GM23338 (cell line): ENCODE measurements at regions not wholly inside any gene's neighbourhood (a gene's known extent, or its start where the extent isn't known, plus 50 kb on each side); places are given as distances from the start of the nearest gene placed in this dataset.

Experiments used
- ATAC-seq: fragments of 200-7000 bp; cut with Tn5 transposase; 3 replicates; pipeline ENCODE4 v1.9.1; 2020
- DNase-seq: peaks from one replicate; pipeline ENCODE4 v3.0.0-alpha.2; 2015; ENCODE audit warnings: low spot score
- H2AFZ ChIP-seq: fragments of 200-600 bp; sonication (generic); 2 replicates; pipeline ENCODE4 v1.8.0; 2016; ENCODE audit warnings: antibody characterized with exemption, mild to moderate bottlenecking, moderate library complexity
- H3F3A ChIP-seq: fragments of 200-600 bp; sonication (generic); replicated peaks from 2 replicates; pipeline ENCODE4 v1.8.0; 2017; ENCODE audit warnings: antibody characterized with exemption, mixed run types, low read depth
- H3K27ac ChIP-seq: fragments of 200-600 bp; sonication (generic); 2 replicates; pipeline ENCODE4 v1.6.1; 2016; ENCODE audit warnings: low read depth
- H3K27me3 ChIP-seq: fragments of 200-600 bp; sonication (generic); 2 replicates; pipeline ENCODE4 v1.8.0; 2016; ENCODE audit warnings: mild to moderate bottlenecking, mixed run types, moderate library complexity; ENCODE audit not compliant: insufficient read depth
- H3K36me3 ChIP-seq: fragments of 200-600 bp; sonication (generic); 2 replicates; pipeline ENCODE4 v1.8.0; 2016; ENCODE audit warnings: mild to moderate bottlenecking; ENCODE audit not compliant: insufficient read depth
- H3K4me1 ChIP-seq: fragments of 200-600 bp; sonication (generic); 2 replicates; pipeline ENCODE4 v1.8.0; 2016; ENCODE audit warnings: mild to moderate bottlenecking, moderate library complexity; ENCODE audit not compliant: insufficient read depth
- H3K4me2 ChIP-seq: fragments of 200-600 bp; sonication (generic); 2 replicates; pipeline ENCODE4 v1.7.1; 2017; ENCODE audit warnings: mixed run types
- H3K4me3 ChIP-seq: fragments of 200-600 bp; sonication (generic); 2 replicates; pipeline ENCODE4 v1.6.1; 2016; ENCODE audit warnings: mixed run types
- H3K79me2 ChIP-seq: fragments of 200-600 bp; sonication (generic); replicated peaks from 2 replicates; pipeline ENCODE4 v1.8.0; 2017; ENCODE audit warnings: mild to moderate bottlenecking; ENCODE audit not compliant: insufficient read depth
- H3K9me2 ChIP-seq: fragments of 200-600 bp; sonication (generic); 2 replicates; pipeline ENCODE4 v1.8.0; 2017; ENCODE audit not compliant: insufficient read depth
- H4K20me1 ChIP-seq: fragments of 200-600 bp; sonication (generic); replicated peaks from 2 replicates; pipeline ENCODE4 v1.8.0; 2017; ENCODE audit warnings: mild to moderate bottlenecking; ENCODE audit not compliant: insufficient read depth
- H3K27ac Mint-ChIP-seq: 2 replicates; pipeline ENCODE4 v1.8.0; 2020; ENCODE audit warnings: inconsistent platforms, mild to moderate bottlenecking, moderate library complexity, mixed read lengths
- H3K27me3 Mint-ChIP-seq: 3 replicates; pipeline ENCODE4 v1.8.0; 2022; ENCODE audit warnings: low read depth, mild to moderate bottlenecking, moderate library complexity, mixed read lengths, inconsistent platforms; ENCODE audit not compliant: insufficient read depth, poor library complexity
- H3K36me3 Mint-ChIP-seq: 3 replicates; pipeline ENCODE4 v1.8.0; 2021; ENCODE audit warnings: low read depth, mild to moderate bottlenecking, inconsistent platforms, moderate library complexity, mixed read lengths
- H3K4me1 Mint-ChIP-seq: 3 replicates; pipeline ENCODE4 v1.8.0; 2020; ENCODE audit warnings: mild to moderate bottlenecking, inconsistent platforms, mixed read lengths
- H3K4me3 Mint-ChIP-seq: 3 replicates; pipeline ENCODE4 v1.8.0; 2021; ENCODE audit warnings: moderate library complexity, mild to moderate bottlenecking, inconsistent platforms, mixed read lengths
- H3K9me3 Mint-ChIP-seq: 3 replicates; pipeline ENCODE4 v1.8.0; 2020; ENCODE audit warnings: moderate library complexity, mild to moderate bottlenecking, inconsistent platforms, mixed read lengths
- CREB1 ChIP-seq: fragments of 250-450 bp; sonication (Bioruptor Pico); IDR thresholded peaks from 2 replicates; pipeline ENCODE4 v1.5.0; 2020; ENCODE audit warnings: low read depth, mild to moderate bottlenecking, moderate library complexity
- EZH2 ChIP-seq: fragments of 200-600 bp; sonication (generic); IDR thresholded peaks from one replicate; pipeline ENCODE4 v1.8.0; 2017; ENCODE audit warnings: antibody characterized with exemption, mild to moderate bottlenecking, low read depth; ENCODE audit not compliant: unreplicated experiment
- EZH2phosphoT487 ChIP-seq: fragments of 200-600 bp; sonication (generic); IDR thresholded peaks from one replicate; pipeline ENCODE4 v1.8.1; 2018; ENCODE audit warnings: antibody characterized with exemption; ENCODE audit not compliant: unreplicated experiment
- JUNB ChIP-seq: IDR thresholded peaks from one replicate; pipeline ENCODE4 v1.6.1; 2016; ENCODE audit warnings: antibody characterized with exemption; ENCODE audit not compliant: unreplicated experiment
- NANOG ChIP-seq: IDR thresholded peaks from 2 replicates; pipeline ENCODE4 v1.6.1; 2016; ENCODE audit warnings: antibody characterized with exemption, borderline replicate concordance
- POLR2AphosphoS5 ChIP-seq: IDR thresholded peaks from 2 replicates; pipeline ENCODE4 v1.6.1; 2016; ENCODE audit warnings: antibody characterized with exemption, low read depth
- ZNF114 ChIP-seq: fragments of 250-450 bp; sonication (Bioruptor Pico); IDR thresholded peaks from 2 replicates; pipeline ENCODE4 v1.5.0; 2020; ENCODE audit warnings: mild to moderate bottlenecking, moderate library complexity
- ZNF331 ChIP-seq: fragments of 250-450 bp; sonication (Bioruptor Pico); IDR thresholded peaks from 2 replicates; pipeline ENCODE4 v1.5.0; 2020; ENCODE audit warnings: low read depth, mild to moderate bottlenecking, moderate library complexity
- TF ChIP-seq, protein P1 (sequence below): IDR thresholded peaks from one replicate; pipeline ENCODE4 v1.6.1; 2018; ENCODE audit warnings: antibody characterized with exemption; ENCODE audit not compliant: unreplicated experiment
- TF ChIP-seq, protein P2 (sequence below): fragments of 250-450 bp; sonication (Bioruptor Pico); IDR thresholded peaks from 2 replicates; pipeline ENCODE4 v1.5.0; 2020; ENCODE audit warnings: mild to moderate bottlenecking, moderate library complexity
- TF ChIP-seq, protein P3 (sequence below), 2 experiments: fragments of 200-600 bp in 1 of 2; sonication (generic) in 1 of 2; conservative IDR thresholded peaks; 2 replicates each; pipeline versions ENCODE4 v1.5.1 to v1.6.1; 2016 to 2017; ENCODE audit warnings: antibody characterized with exemption in 2 of 2, low read depth in 2 of 2, mild to moderate bottlenecking in 2 of 2, moderate library complexity in 1 of 2

DNA sequence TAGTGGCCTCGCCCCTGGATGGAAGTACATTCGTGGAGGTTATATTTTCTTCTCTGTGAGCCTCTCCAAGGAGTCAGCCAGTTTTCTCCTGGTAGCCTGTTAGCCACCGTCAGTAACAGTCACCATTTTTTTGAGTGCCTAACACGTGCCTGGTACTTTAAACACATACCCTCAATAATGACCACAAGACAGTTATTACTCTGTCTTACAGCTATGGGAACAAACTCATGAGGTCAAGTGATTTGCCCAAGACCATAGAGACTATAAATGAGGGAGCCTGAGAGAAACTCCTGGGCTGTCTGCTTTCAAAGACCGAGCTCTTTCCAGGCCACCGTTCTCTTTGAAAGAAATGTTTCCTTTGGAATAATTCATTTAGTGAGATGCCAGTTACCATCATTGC, 90.4 kb downstream of the PALM2AKAP2 start (continued):
- TF ChIP-seq ZNF114 (CRISPR knock-in tag) (no peak), ZNF331 (no peak), EZH2 (no peak), EZH2phosphoT487 (no peak), NANOG (no peak)
- TF ChIP-seq, protein P1, sequence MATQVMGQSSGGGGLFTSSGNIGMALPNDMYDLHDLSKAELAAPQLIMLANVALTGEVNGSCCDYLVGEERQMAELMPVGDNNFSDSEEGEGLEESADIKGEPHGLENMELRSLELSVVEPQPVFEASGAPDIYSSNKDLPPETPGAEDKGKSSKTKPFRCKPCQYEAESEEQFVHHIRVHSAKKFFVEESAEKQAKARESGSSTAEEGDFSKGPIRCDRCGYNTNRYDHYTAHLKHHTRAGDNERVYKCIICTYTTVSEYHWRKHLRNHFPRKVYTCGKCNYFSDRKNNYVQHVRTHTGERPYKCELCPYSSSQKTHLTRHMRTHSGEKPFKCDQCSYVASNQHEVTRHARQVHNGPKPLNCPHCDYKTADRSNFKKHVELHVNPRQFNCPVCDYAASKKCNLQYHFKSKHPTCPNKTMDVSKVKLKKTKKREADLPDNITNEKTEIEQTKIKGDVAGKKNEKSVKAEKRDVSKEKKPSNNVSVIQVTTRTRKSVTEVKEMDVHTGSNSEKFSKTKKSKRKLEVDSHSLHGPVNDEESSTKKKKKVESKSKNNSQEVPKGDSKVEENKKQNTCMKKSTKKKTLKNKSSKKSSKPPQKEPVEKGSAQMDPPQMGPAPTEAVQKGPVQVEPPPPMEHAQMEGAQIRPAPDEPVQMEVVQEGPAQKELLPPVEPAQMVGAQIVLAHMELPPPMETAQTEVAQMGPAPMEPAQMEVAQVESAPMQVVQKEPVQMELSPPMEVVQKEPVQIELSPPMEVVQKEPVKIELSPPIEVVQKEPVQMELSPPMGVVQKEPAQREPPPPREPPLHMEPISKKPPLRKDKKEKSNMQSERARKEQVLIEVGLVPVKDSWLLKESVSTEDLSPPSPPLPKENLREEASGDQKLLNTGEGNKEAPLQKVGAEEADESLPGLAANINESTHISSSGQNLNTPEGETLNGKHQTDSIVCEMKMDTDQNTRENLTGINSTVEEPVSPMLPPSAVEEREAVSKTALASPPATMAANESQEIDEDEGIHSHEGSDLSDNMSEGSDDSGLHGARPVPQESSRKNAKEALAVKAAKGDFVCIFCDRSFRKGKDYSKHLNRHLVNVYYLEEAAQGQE = no peak

DNA sequence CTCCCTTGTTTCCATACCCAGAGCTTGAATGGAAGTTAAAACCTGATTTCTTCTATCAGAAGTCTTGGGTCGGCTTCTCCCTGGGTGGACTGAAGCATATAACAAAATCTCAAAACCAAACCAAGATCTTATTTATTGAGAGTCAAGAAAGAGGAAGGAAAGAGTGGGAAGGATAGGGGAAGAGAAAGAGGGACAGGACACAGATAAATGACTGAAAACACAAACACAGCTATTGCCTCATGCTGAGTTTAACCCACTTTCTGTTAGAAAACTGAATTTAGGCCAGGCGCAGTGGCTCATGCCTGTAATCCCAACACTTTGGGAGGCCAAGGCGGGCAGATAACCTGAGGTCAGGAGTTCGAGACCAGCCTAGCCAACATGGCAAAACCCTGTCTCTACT, 92.9 kb downstream of the PALM2AKAP2 start:
- H3K4me1 Mint-ChIP-seq = peaks cover 9% of the 10 kb centered on the region
- no peaks in the 10 kb centered on the region for H3K9me3 Mint-ChIP-seq
- H3K79me2 ChIP-seq = no peaks in the 10 kb centered on the region
- ATAC-seq = no peak
- no peak overlapping the region for H3K4me3 Mint-ChIP-seq
- no peak overlapping the region for H2AFZ ChIP-seq
- H3K27me3 ChIP-seq = no peaks in the 10 kb centered on the region
- H3K9me2 ChIP-seq = peaks cover 18% of the 10 kb centered on the region; the same call in 1 of the 2 replicates
- no peak overlapping the region for H3K27ac Mint-ChIP-seq
- no peaks in the 10 kb centered on the region for H3F3A ChIP-seq
- H3K4me3 ChIP-seq = no peak overlapping the region
- no peak overlapping the region for H3K4me2 ChIP-seq
- H3K27me3 Mint-ChIP-seq = peaks cover 1% of the 10 kb centered on the region
- H4K20me1 ChIP-seq = no peaks in the 10 kb centered on the region
- no peaks in the 10 kb centered on the region for H3K36me3 Mint-ChIP-seq
- no peak overlapping the region for H3K27ac ChIP-seq
- peaks cover 4% of the 10 kb centered on the region; the same call in 1 of the 2 replicates for H3K4me1 ChIP-seq
- H3K36me3 ChIP-seq = no peaks in the 10 kb centered on the region
- DNase-seq = no peak
- TF ChIP-seq, protein P2, sequence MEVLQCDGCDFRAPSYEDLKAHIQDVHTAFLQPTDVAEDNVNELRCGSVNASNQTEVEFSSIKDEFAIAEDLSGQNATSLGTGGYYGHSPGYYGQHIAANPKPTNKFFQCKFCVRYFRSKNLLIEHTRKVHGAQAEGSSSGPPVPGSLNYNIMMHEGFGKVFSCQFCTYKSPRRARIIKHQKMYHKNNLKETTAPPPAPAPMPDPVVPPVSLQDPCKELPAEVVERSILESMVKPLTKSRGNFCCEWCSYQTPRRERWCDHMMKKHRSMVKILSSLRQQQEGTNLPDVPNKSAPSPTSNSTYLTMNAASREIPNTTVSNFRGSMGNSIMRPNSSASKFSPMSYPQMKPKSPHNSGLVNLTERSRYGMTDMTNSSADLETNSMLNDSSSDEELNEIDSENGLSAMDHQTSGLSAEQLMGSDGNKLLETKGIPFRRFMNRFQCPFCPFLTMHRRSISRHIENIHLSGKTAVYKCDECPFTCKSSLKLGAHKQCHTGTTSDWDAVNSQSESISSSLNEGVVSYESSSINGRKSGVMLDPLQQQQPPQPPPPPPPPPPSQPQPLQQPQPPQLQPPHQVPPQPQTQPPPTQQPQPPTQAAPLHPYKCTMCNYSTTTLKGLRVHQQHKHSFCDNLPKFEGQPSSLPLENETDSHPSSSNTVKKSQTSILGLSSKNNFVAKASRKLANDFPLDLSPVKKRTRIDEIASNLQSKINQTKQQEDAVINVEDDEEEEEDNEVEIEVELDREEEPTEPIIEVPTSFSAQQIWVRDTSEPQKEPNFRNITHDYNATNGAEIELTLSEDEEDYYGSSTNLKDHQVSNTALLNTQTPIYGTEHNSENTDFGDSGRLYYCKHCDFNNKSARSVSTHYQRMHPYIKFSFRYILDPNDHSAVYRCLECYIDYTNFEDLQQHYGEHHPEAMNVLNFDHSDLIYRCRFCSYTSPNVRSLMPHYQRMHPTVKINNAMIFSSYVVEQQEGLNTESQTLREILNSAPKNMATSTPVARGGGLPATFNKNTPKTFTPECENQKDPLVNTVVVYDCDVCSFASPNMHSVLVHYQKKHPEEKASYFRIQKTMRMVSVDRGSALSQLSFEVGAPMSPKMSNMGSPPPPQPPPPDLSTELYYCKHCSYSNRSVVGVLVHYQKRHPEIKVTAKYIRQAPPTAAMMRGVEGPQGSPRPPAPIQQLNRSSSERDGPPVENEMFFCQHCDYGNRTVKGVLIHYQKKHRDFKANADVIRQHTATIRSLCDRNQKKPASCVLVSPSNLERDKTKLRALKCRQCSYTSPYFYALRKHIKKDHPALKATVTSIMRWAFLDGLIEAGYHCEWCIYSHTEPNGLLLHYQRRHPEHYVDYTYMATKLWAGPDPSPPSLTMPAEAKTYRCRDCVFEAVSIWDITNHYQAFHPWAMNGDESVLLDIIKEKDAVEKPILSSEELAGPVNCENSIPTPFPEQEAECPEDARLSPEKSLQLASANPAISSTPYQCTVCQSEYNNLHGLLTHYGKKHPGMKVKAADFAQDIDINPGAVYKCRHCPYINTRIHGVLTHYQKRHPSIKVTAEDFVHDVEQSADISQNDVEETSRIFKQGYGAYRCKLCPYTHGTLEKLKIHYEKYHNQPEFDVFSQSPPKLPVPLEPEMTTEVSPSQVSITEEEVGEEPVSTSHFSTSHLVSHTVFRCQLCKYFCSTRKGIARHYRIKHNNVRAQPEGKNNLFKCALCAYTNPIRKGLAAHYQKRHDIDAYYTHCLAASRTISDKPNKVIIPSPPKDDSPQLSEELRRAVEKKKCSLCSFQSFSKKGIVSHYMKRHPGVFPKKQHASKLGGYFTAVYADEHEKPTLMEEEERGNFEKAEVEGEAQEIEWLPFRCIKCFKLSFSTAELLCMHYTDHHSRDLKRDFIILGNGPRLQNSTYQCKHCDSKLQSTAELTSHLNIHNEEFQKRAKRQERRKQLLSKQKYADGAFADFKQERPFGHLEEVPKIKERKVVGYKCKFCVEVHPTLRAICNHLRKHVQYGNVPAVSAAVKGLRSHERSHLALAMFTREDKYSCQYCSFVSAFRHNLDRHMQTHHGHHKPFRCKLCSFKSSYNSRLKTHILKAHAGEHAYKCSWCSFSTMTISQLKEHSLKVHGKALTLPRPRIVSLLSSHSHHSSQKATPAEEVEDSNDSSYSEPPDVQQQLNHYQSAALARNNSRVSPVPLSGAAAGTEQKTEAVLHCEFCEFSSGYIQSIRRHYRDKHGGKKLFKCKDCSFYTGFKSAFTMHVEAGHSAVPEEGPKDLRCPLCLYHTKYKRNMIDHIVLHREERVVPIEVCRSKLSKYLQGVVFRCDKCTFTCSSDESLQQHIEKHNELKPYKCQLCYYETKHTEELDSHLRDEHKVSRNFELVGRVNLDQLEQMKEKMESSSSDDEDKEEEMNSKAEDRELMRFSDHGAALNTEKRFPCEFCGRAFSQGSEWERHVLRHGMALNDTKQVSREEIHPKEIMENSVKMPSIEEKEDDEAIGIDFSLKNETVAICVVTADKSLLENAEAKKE (CRISPR knock-in tag) = no peak
- no peak for TF ChIP-seq JUNB
- no peak for TF ChIP-seq CREB1 (CRISPR knock-in tag)
- no peak for TF ChIP-seq NANOG
- no peak for TF ChIP-seq EZH2
- TF ChIP-seq, protein P3, sequence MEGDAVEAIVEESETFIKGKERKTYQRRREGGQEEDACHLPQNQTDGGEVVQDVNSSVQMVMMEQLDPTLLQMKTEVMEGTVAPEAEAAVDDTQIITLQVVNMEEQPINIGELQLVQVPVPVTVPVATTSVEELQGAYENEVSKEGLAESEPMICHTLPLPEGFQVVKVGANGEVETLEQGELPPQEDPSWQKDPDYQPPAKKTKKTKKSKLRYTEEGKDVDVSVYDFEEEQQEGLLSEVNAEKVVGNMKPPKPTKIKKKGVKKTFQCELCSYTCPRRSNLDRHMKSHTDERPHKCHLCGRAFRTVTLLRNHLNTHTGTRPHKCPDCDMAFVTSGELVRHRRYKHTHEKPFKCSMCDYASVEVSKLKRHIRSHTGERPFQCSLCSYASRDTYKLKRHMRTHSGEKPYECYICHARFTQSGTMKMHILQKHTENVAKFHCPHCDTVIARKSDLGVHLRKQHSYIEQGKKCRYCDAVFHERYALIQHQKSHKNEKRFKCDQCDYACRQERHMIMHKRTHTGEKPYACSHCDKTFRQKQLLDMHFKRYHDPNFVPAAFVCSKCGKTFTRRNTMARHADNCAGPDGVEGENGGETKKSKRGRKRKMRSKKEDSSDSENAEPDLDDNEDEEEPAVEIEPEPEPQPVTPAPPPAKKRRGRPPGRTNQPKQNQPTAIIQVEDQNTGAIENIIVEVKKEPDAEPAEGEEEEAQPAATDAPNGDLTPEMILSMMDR (conservative IDR thresholded peaks at IDR 0.05; ENCODE audit: low read depth in 2 of 2) = no peak
- TF ChIP-seq POLR2AphosphoS5 = no peak
- TF ChIP-seq EZH2phosphoT487 = no peak
